ENCODE measurements at regions not wholly inside any gene's neighbourhood (a gene's known extent, or its start where the extent isn't known, plus 50 kb on each side); places are given as distances from the start of the nearest gene placed in this dataset.

DNA sequence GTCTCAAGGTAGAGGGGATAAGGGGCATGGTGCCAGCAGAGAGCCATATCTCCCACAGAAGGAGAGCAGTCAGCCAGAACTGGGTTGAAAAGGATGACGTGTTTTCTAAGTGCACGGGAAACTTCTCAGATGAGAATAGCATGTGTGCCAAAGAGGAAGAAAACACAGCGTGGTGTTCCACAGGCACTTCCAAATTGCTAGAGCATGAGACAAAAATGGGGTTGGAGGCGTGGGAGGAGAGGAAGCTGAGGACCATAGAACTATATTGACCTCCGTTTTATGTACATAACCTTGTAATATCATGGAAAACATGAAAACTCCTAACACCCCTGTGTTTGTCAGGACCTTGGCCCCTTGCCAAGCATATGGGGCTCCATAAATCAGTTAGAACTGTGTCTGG, 682.7 kb upstream of the RAB6C start:
- no peak for DNase-seq (ENCODE audit: extremely low read depth, low read depth)
- TF ChIP-seq, protein P1, sequence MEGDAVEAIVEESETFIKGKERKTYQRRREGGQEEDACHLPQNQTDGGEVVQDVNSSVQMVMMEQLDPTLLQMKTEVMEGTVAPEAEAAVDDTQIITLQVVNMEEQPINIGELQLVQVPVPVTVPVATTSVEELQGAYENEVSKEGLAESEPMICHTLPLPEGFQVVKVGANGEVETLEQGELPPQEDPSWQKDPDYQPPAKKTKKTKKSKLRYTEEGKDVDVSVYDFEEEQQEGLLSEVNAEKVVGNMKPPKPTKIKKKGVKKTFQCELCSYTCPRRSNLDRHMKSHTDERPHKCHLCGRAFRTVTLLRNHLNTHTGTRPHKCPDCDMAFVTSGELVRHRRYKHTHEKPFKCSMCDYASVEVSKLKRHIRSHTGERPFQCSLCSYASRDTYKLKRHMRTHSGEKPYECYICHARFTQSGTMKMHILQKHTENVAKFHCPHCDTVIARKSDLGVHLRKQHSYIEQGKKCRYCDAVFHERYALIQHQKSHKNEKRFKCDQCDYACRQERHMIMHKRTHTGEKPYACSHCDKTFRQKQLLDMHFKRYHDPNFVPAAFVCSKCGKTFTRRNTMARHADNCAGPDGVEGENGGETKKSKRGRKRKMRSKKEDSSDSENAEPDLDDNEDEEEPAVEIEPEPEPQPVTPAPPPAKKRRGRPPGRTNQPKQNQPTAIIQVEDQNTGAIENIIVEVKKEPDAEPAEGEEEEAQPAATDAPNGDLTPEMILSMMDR (IDR thresholded peaks at IDR 0.05; ENCODE audit: low read depth, low read length, missing control alignments) = no peak

DNA sequence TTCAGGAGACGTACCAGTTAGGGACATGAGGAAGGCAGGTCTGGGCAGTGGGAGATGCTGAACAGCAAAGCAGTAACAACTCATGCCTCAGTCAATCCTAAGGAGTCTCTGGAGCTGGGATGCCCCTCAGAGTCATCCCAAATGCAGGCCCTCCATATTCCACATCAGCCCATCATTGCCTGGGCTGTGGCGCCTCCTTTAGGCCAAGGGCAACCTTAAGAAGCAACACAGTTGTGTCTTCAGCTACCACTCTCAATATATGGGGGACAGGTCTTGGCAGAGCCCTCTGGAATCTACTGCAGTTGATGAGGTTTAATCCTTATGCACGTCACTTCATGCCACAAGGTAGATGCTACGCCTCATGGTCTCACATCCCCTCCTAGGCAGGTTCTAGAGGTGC, 682.0 kb upstream of the RAB6C start:
- no peak for DNase-seq (ENCODE audit: extremely low read depth, low read depth)
- H3K4me3 ChIP-seq (replicated peaks; ENCODE audit: low read depth, low read length) = no peak overlapping the region
- TF ChIP-seq, protein P1 (IDR thresholded peaks at IDR 0.05; ENCODE audit: low read depth, low read length, missing control alignments) = no peak

More for the DNA sequence above, 682.7 kb upstream of the RAB6C start:
- no peak overlapping the region for H3K4me3 ChIP-seq (replicated peaks; ENCODE audit: low read depth, low read length)

DNA sequence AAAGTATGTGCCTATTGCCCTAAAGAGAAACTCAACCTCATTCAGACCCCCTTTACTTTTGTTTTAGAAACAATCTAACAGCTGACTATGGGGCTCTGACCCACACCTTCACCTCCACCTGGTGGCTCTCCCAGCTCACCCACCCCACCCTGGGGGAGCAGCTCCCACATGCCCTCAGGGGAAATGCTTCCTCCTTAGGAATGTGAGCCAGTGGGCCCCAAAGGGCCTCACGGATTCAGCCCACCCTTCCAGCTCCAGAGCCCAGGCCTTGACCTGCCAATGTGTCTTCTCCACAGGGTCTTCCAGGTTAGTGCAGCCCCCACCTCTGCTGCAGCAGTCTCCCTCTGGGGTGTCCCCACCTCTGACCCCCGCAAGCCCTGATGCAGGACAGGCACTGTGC, 680.1 kb upstream of the RAB6C start:
- no peak for DNase-seq (ENCODE audit: extremely low read depth, low read depth)
- TF ChIP-seq, protein P1 (IDR thresholded peaks at IDR 0.05; ENCODE audit: low read depth, low read length, missing control alignments) = no peak
- H3K4me3 ChIP-seq (replicated peaks; ENCODE audit: low read depth, low read length) = no peak overlapping the region

DNA sequence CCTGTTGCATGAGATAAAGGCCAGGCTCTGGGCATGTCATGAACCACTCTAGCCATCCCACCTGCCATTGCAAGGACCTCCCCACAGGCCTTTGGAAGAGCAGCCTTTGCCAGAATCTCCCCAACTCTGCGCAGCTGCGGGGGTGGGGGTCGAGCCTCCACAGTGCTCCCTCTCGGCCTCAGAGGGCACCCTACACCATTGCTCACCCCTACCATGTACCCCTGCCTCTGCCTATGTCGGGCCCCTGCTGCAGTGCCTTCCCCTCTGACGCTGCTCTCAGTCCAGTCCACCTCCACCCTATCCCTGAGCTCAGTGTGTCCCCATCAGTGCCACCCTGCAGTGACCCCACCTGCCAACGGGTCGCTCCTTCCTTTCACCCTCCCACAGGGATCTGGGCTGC, 679.7 kb upstream of the RAB6C start:
- H3K4me3 ChIP-seq (replicated peaks; ENCODE audit: low read depth, low read length) = no peak overlapping the region
- no peak for DNase-seq (ENCODE audit: extremely low read depth, low read depth)
- TF ChIP-seq, protein P1 (IDR thresholded peaks at IDR 0.05; ENCODE audit: low read depth, low read length, missing control alignments) = no peak

DNA sequence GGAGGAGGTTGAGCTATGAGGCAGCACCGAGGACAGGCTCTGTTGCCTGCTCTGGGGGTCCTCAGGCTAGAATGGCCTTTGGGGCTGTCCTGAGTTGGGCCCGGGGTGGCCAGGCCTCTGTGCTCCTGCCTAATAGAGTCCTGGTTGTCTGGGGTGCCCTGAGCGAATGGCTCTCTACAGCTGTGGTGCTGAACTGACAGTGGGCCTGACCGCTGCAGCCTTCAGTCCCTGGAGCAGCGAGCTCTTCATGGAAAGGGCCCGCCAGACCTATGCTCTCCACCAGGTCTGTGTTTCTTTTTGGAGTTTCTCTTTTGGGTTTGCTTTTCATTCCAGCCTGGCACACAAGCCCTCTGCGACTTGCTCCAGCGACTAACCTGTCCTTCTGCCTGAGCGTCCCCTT, 679.0 kb upstream of the RAB6C start:
- TF ChIP-seq, protein P1 (IDR thresholded peaks at IDR 0.05; ENCODE audit: low read depth, low read length, missing control alignments) = no peak
- H3K4me3 ChIP-seq (replicated peaks; ENCODE audit: low read depth, low read length) = no peak overlapping the region
- DNase-seq (ENCODE audit: extremely low read depth, low read depth) = no peak

DNA sequence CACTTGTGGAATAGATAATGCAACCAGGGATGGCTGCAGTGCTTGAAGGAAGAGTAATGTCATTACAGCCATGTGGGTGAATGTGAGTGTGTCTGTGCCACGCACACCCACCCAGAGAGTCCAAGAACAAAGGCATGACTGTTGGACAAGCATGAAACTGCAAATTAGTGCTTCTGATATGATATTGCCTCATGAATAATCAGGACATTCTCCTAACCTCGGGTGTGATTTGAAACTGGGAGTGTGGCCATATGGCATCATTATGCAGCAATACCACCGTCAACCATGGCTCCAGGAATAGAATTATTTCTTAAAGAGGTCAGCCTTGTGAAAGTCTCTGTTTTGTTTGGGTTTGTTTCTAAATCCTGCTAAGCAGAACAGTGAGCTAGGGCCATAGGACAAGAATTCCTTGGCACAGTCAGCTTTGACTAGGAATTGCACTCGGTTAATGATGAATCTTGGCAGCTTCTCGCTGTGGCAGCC, 678.0 kb upstream of the RAB6C start:
- no peak overlapping the region for H3K4me3 ChIP-seq (replicated peaks; ENCODE audit: low read depth, low read length)

More for the DNA sequence above, 678.0 kb upstream of the RAB6C start:
- no peak for DNase-seq (ENCODE audit: extremely low read depth, low read depth)
- TF ChIP-seq, protein P1 (IDR thresholded peaks at IDR 0.05; ENCODE audit: low read depth, low read length, missing control alignments) = no peak
